HG03139 (cell line): ENCODE measurements at regions not wholly inside any gene's neighbourhood (a gene's known extent, or its start where the extent isn't known, plus 50 kb on each side); places are given as distances from the start of the nearest gene placed in this dataset.

Experiments
- ATAC-seq: cut with Tn5 transposase; IDR thresholded peaks from one replicate; pipeline ENCODE4 v1.9.1; 2021; ENCODE audit not compliant: unreplicated experiment

GRCh38 chr2:107285621-107286299 lies 399.8 kb upstream of the ST6GAL2 start:
- ATAC-seq = no peak

DNA sequence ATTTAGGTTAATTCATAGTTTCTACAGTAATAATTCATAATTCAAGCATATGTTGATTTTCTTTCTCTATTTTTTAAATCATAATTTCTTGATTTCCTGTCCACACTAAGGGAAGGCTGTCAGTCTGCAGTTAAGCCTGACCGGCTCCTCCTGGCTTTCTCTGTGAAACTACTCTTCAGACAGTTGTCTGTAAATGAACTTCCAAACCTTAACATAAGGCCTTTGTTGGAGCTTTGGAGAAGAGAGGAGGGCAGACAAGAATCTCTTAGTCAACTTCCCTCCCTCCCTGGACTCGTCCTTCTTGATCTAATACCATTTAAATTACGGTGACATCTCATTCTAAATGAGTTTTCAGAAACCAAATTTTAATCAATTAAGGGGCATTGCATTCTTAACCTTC lies 404.1 kb upstream of the ST6GAL2 start:
- no peak for ATAC-seq

- ATAC-seq = no peak
Observed at GRCh38 chr2:107303964-107304363, 418.0 kb upstream of the ST6GAL2 start.

DNA sequence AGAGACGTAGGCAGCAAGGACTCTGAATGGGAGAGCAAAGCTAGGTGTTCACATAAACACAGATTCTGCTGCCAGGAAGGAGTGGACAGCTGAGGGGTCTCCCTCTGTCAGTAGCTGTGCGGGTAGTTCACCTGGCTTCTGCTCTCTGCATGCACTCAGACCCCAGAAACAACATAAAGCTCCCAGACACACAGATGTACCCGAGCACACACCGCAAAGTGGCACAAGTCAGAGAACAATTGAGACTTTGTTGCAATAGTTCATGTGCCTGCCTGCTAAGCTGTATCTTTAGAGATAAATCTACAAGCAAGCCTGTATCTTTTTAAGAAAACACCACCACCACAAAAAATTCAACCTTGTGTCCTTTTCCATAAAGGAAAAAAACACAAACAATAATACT lies 420.0 kb upstream of the ST6GAL2 start:
- ATAC-seq = no peak

DNA sequence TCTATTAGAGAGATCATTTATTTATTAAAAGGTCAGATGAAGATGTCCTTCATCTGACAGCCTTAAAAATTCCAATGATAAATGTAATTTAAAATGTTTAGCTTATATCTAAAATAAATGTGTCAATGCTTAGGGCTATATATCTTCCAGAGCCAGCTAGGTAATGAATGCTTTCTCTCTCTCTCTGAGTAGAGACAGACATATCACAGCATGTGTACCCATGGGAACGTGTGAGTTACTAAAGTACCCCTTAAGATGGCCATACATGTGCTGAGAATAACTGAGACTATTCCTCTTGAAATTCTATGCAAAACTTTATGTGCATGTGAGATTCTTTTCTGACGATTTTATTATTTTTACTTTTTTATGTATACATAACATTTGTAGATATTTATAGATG lies 420.9 kb upstream of the ST6GAL2 start:
- ATAC-seq = no peak

DNA sequence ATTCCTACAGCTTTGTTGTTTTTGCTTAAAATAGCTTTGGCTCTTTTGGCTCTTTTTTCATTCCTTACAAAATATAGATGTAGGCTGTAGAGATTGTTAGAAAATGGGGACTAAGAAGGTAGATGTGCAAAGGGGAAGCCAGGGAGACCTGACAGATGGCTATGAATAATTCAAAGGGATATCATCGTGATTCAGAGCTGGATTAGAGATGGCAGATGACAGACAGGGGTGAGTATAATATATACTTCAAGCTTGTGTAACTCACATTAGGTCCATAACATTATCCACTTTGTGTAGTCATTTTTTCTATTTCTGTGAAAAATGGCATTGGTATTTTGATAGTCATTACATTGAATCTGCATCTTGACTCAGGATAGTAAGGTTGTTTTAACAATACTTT lies 422.9 kb upstream of the ST6GAL2 start:
- no peak for ATAC-seq

DNA sequence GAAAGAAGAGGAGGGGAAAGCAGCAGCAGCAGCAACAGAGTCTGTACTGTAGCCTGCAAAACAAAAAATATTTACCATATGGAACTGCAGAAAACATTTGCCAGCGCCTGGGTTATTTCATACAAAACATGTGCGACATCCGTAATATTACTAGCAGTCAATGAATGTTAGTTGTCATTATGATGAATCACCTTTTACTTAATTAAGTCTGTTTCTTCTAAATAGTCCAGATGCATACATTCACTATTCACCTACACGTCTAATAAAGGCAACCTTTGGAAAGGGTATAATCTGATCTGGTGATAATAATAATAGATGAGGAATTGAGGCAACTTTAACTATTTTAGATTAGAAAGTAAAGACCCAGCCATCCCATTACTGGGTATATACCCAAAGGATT lies 426.3 kb upstream of the ST6GAL2 start:
- no peak for ATAC-seq

- ATAC-seq = no peak
Observed at GRCh38 chr2:107313316-107313715, 427.3 kb upstream of the ST6GAL2 start.

- ATAC-seq = no peak
Observed at GRCh38 chr2:107320881-107321280, 434.9 kb upstream of the ST6GAL2 start.

GRCh38 chr2:107322416-107322815 lies 436.4 kb upstream of the ST6GAL2 start:
- no peak for ATAC-seq

DNA sequence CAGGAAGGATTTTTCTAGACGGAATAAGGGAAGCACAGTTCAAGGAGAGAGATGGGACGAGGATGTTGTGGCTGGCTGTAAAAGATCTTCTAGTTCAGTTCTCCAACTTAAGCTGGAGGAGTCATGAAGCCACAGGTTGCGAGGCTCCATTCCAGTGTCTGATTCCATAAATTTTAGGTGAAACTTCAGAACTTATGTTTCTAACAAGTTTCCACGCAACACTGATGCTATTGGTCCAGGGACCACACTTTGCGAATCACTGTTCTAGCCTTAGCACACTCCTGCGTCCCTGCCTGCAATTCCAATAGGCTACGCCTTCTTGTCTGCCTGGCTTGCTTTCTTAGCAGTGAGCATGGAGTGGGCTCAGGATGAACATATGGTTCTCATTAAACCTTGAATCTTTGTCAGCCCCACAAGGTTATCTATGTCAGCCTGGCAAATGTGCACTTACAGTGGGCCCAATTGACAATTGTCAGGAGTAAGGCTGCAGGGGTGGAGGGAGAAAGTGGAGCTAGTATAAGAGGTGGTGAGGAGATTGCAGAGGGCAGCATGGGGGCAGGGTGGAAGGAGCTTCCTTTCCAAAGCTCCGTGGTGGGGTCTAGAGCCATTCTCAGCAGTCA lies 438.1 kb upstream of the ST6GAL2 start:
- ATAC-seq = no peak

- ATAC-seq = no peak
Observed at GRCh38 chr2:107325981-107326786, 440.2 kb upstream of the ST6GAL2 start.

DNA sequence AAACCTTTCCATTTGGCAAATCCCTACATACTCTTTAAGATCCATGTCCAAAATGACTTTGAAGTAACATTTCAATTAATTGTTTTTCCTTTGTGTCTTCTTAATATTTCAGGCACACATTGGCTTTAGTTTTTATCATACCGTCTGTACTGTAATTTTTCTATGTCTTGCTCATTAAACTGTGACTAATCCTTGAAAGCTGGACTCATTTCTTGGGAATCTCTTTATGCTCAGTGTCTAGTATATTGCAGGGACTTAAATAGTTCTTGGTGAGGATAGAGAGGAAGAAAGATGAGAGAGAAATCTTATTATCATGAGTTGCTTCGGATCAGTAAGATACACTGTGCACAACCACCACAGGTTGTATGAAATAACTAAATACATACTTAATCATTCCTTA lies 448.3 kb upstream of the ST6GAL2 start:
- no peak for ATAC-seq

- no peak for ATAC-seq
Observed at GRCh38 chr2:107336526-107336925, 450.6 kb upstream of the ST6GAL2 start.

- no peak for ATAC-seq
Observed at GRCh38 chr2:107337209-107337898, 451.4 kb upstream of the ST6GAL2 start.

DNA sequence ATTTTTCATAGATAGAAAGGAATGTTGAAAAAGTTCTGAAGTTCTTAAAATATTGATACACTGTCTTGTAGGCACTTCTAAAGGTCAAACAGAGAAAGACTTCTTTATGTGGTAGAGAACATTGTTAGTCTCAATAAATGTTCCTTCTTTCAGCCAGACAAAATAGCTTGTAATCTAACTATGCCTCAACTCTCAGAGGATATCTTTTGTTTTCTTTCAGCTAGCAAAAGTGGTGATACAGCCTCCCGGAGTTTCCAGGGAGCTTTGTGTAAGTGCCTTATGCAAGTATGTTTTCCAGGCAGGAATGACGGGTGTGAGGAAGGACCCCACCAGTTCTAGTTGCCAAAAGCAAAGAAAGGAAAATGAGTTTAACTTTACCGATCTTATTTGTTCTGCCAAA lies 452.1 kb upstream of the ST6GAL2 start:
- no peak for ATAC-seq

DNA sequence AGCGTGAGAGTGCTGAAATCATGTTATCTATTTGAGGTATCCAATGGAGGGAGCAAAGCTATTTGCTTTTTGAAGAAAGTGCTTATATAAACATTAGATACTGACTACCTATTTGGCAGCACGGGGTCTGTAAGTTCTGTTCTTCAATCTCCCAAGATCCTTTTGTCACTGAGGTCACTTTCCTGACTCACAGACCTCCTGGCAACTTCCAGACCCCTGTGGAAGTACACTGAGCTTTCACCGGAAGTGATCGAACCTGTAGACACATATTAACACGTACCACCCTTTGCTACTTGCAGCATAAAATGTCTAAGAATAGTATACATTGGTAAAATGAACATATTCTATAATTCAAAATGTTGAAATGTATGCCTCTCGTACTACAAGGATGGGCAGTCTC lies 452.6 kb upstream of the ST6GAL2 start:
- no peak for ATAC-seq

DNA sequence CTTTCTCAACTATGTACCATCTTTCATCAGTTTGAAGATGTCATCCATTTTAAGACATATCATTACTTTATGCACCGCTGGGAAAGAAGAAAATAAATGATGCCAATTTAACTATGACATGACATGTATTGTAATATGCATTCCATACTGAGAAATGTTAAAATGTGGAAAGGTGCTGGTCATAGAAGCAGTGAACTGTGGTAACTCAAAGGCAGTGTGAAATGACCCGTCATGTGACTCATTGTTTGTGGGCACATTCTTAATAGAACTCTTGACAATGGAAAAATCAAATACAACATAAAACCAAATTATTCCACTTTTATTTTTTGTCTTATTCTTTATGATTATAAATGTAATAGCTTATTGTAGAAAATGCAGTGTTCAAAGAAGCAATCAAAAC lies 455.0 kb upstream of the ST6GAL2 start:
- no peak for ATAC-seq

DNA sequence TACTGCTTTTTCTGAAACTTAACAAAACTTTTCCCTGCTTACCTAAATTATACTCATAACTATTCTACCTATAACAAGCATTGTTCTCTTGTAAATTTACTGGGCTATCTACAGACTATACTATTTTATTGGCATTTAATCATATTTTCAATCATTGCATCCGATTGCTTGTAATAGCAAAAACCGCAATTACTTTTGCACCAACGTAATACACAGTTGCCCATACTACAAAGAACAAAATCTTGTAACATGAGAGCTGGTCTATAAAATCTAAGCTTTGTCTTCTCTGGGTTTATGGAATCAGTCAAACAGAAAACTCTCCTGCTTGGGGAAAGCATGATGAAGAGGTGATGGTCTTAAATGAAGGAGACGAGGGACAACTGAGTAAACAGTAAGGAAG lies 463.4 kb upstream of the ST6GAL2 start:
- no peak for ATAC-seq

GRCh38 chr2:107354175-107354574 lies 468.2 kb upstream of the ST6GAL2 start:
- ATAC-seq = no peak

GRCh38 chr2:107358362-107358761 lies 468.3 kb upstream of the RGPD4 start:
- ATAC-seq = no peak

DNA sequence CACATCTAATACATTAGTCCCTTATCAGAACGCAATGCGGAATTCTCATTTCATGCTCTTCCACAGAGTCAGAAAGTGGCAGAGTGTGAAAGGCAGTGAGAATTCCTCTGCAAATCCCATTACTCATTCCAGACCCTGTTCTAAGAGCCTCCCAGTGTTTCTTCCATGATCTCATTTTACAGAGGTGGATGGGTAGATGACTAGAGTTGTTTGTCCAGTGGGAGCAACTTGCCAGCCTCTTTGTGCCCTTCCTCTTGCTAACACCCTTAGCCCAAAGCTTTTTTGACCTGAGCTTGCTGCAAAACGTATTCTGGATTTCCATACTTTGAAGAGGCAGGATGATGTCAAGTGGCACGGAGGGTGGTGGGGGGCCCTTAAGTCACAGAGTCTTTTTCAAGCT lies 467.7 kb upstream of the RGPD4 start:
- ATAC-seq = no peak
